ENCODE measurements at regions not wholly inside any gene's neighbourhood (a gene's known extent, or its start where the extent isn't known, plus 50 kb on each side); places are given as distances from the start of the nearest gene placed in this dataset.

GRCh38 chr7:131848033-131848432 is 291.6 kb upstream of the PODXL start:
- Histone ChIP-seq H3K4me2 (ENCODE audit: insufficient read depth, low read length) (no peak overlapping the region), H3K4me3 (ENCODE audit: insufficient read depth, low read length) (no peak overlapping the region), H2AFZ (ENCODE audit: low read length) (no peak overlapping the region), H3K79me2 (ENCODE audit: insufficient read depth, low read length) (no peaks in the 10 kb centered on the region), H3K4me1 (ENCODE audit: insufficient read depth, low read length) (no peaks in the 10 kb centered on the region), H3K27ac (ENCODE audit: low read depth, low read length) (no peak overlapping the region), H3K27me3 (ENCODE audit: insufficient read depth, low read length) (peaks cover 12% of the 10 kb centered on the region), H3K36me3 (ENCODE audit: insufficient read depth, low read length) (no peaks in the 10 kb centered on the region), H4K20me1 (ENCODE audit: insufficient read depth, low read length) (no peaks in the 10 kb centered on the region), H3K9me3 (ENCODE audit: low read depth, low read length) (no peaks in the 10 kb centered on the region)
- DNase-seq (ENCODE audit: insufficient read length, low spot score, missing footprints): no peak
- TF ChIP-seq, protein P1, sequence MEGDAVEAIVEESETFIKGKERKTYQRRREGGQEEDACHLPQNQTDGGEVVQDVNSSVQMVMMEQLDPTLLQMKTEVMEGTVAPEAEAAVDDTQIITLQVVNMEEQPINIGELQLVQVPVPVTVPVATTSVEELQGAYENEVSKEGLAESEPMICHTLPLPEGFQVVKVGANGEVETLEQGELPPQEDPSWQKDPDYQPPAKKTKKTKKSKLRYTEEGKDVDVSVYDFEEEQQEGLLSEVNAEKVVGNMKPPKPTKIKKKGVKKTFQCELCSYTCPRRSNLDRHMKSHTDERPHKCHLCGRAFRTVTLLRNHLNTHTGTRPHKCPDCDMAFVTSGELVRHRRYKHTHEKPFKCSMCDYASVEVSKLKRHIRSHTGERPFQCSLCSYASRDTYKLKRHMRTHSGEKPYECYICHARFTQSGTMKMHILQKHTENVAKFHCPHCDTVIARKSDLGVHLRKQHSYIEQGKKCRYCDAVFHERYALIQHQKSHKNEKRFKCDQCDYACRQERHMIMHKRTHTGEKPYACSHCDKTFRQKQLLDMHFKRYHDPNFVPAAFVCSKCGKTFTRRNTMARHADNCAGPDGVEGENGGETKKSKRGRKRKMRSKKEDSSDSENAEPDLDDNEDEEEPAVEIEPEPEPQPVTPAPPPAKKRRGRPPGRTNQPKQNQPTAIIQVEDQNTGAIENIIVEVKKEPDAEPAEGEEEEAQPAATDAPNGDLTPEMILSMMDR (IDR thresholded peaks at IDR 0.05; ENCODE audit: extremely low read depth, low read depth, low read length): no peak

- DNase-seq (ENCODE audit: insufficient read length, low spot score, missing footprints): no peak
- H2AFZ ChIP-seq (ENCODE audit: low read length): no peak overlapping the region
- H3K4me2 ChIP-seq (ENCODE audit: insufficient read depth, low read length): no peak overlapping the region
- no peaks in the 10 kb centered on the region for H3K4me1 ChIP-seq (ENCODE audit: insufficient read depth, low read length)
- no peaks in the 10 kb centered on the region for H3K9me3 ChIP-seq (ENCODE audit: low read depth, low read length)
- no peaks in the 10 kb centered on the region for H3K79me2 ChIP-seq (ENCODE audit: insufficient read depth, low read length)
- no peaks in the 10 kb centered on the region for H4K20me1 ChIP-seq (ENCODE audit: insufficient read depth, low read length)
- TF ChIP-seq, protein P1 (IDR thresholded peaks at IDR 0.05; ENCODE audit: extremely low read depth, low read depth, low read length): no peak
- H3K36me3 ChIP-seq (ENCODE audit: insufficient read depth, low read length): no peaks in the 10 kb centered on the region
- H3K27ac ChIP-seq (ENCODE audit: low read depth, low read length): no peak overlapping the region
- H3K27me3 ChIP-seq (ENCODE audit: insufficient read depth, low read length): peaks cover 12% of the 10 kb centered on the region
- H3K4me3 ChIP-seq (ENCODE audit: insufficient read depth, low read length): no peak overlapping the region
These were observed 289.3 kb upstream of the PODXL start for GRCh38 chr7:131845573-131846314.

DNA sequence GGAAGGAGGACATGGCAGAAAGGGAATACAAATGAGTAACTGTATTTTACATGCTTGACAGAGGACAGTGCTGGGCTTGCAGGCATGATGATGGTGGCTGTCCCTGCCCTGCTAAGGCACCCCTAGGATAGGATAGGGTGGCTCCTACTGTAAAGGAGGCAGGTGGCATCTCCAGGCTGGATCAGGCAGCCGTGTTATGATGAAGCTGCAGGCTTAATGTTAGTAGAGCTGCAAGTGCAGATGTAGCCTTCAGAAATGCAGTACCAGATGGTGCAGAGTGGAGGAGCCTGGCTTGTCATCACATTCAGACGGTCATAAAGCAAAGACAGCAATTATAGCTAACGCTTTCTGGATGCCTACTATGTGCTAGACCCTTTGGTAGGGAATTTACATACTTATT is 287.9 kb upstream of the PODXL start:
- no peaks in the 10 kb centered on the region for H3K4me1 ChIP-seq (ENCODE audit: insufficient read depth, low read length)
- no peak overlapping the region for H2AFZ ChIP-seq (ENCODE audit: low read length)
- no peak for DNase-seq (ENCODE audit: insufficient read length, low spot score, missing footprints)
- H3K79me2 ChIP-seq (ENCODE audit: insufficient read depth, low read length): no peaks in the 10 kb centered on the region
- H4K20me1 ChIP-seq (ENCODE audit: insufficient read depth, low read length): no peaks in the 10 kb centered on the region
- no peaks in the 10 kb centered on the region for H3K9me3 ChIP-seq (ENCODE audit: low read depth, low read length)
- H3K27ac ChIP-seq (ENCODE audit: low read depth, low read length): no peak overlapping the region
- H3K27me3 ChIP-seq (ENCODE audit: insufficient read depth, low read length): peaks cover 12% of the 10 kb centered on the region
- TF ChIP-seq, protein P1 (IDR thresholded peaks at IDR 0.05; ENCODE audit: extremely low read depth, low read depth, low read length): no peak
- H3K36me3 ChIP-seq (ENCODE audit: insufficient read depth, low read length): no peaks in the 10 kb centered on the region
- H3K4me2 ChIP-seq (ENCODE audit: insufficient read depth, low read length): no peak overlapping the region
- no peak overlapping the region for H3K4me3 ChIP-seq (ENCODE audit: insufficient read depth, low read length)

- Histone ChIP-seq H3K4me1 (ENCODE audit: insufficient read depth, low read length) (no peaks in the 10 kb centered on the region), H3K27ac (ENCODE audit: low read depth, low read length) (no peak overlapping the region), H3K4me3 (ENCODE audit: insufficient read depth, low read length) (no peak overlapping the region), H3K36me3 (ENCODE audit: insufficient read depth, low read length) (no peaks in the 10 kb centered on the region), H2AFZ (ENCODE audit: low read length) (no peak overlapping the region), H3K4me2 (ENCODE audit: insufficient read depth, low read length) (no peak overlapping the region), H4K20me1 (ENCODE audit: insufficient read depth, low read length) (no peaks in the 10 kb centered on the region), H3K79me2 (ENCODE audit: insufficient read depth, low read length) (no peaks in the 10 kb centered on the region), H3K27me3 (ENCODE audit: insufficient read depth, low read length) (peaks cover 12% of the 10 kb centered on the region), H3K9me3 (ENCODE audit: low read depth, low read length) (no peaks in the 10 kb centered on the region)
- no peak for DNase-seq (ENCODE audit: insufficient read length, low spot score, missing footprints)
- TF ChIP-seq, protein P1 (IDR thresholded peaks at IDR 0.05; ENCODE audit: extremely low read depth, low read depth, low read length): no peak
These were observed 287.5 kb upstream of the PODXL start for GRCh38 chr7:131843898-131844331.

Data from osteoblast (primary cell).